Skeletal muscle satellite cell (primary cell): ENCODE measurements at regions not wholly inside any gene's neighbourhood (a gene's known extent, or its start where the extent isn't known, plus 50 kb on each side); places are given as distances from the start of the nearest gene placed in this dataset.

Source experiments
- H3K27me3 ChIP-seq: 2 replicates; pipeline ENCODE4 v1.7.0; 2013; ENCODE audit warnings: low read length; ENCODE audit not compliant: control insufficient read depth, insufficient read depth
- H3K36me3 ChIP-seq: 2 replicates; pipeline ENCODE4 v1.7.0; 2013; ENCODE audit warnings: mild to moderate bottlenecking, control low read depth, low read length; ENCODE audit not compliant: insufficient read depth
- H3K4me1 ChIP-seq: 2 replicates; pipeline ENCODE4 v1.7.0; 2013; ENCODE audit warnings: low read length; ENCODE audit not compliant: control insufficient read depth, insufficient read depth
- H3K4me2 ChIP-seq: 2 replicates; pipeline ENCODE4 v1.7.0; 2013; ENCODE audit warnings: mild to moderate bottlenecking, low read length
- H3K4me3 ChIP-seq: 2 replicates; pipeline ENCODE4 v1.7.0; 2013; ENCODE audit warnings: low read length
- H3K9ac ChIP-seq: 2 replicates; pipeline ENCODE4 v1.7.0; 2013; ENCODE audit warnings: mild to moderate bottlenecking, low read depth, low read length, moderate library complexity
- H3K9me3 ChIP-seq: replicated peaks from 2 replicates; pipeline ENCODE4 v1.7.0; 2013; ENCODE audit warnings: mild to moderate bottlenecking, control low read depth, low read length

- Histone ChIP-seq H3K4me3 (peak overlapping the region; percentile 33), H3K36me3 (no peaks in the 10 kb centered on the region), H3K4me2 (peak overlapping the region; percentile 65), H3K27me3 (no peaks in the 10 kb centered on the region), H3K9me3 (no peaks in the 10 kb centered on the region), H3K4me1 (peaks cover 12% of the 10 kb centered on the region), H3K9ac (peak overlapping the region; percentile 10)
Observed at GRCh38 chr17:65277576-65277975, 140.4 kb downstream of the RGS9 start.
